Fibroblast of the aortic adventitia (primary cell): ENCODE measurements at regions not wholly inside any gene's neighbourhood (a gene's known extent, or its start where the extent isn't known, plus 50 kb on each side); places are given as distances from the start of the nearest gene placed in this dataset.
"Not testable (repeated sequence)": the region's sequence is repeated elsewhere in the genome, so short reads cannot be mapped to it uniquely, and the experiment has no call there.

ENCODE experiments used
- DNase-seq: peaks from one replicate; pipeline ENCODE4 v3.0.0-alpha.2; 2010; ENCODE audit warnings: low read depth
- H3K4me3 ChIP-seq: 2 replicates; pipeline ENCODE4 v1.5.1; 2011; ENCODE audit warnings: low read depth, mild to moderate bottlenecking, control low read depth, low read length, moderate library complexity
- CTCF ChIP-seq: IDR thresholded peaks from 2 replicates; pipeline ENCODE4 v1.5.1; 2011; ENCODE audit warnings: mild to moderate bottlenecking, low read length, control low read depth, inconsistent platforms; ENCODE audit not compliant: insufficient read depth

GRCh38 chr4:117900832-117901231 is 133.5 kb upstream of the NDST3 start:
- DNase-seq = no peak
- TF ChIP-seq CTCF = no peak
- no peak overlapping the region for H3K4me3 ChIP-seq

- no peak for TF ChIP-seq CTCF
- H3K4me3 ChIP-seq = no peak overlapping the region
- no peak for DNase-seq
These were observed 126.6 kb upstream of the NDST3 start for GRCh38 chr4:117907646-117908045.

GRCh38 chr4:117908306-117909207 is 125.7 kb upstream of the NDST3 start:
- TF ChIP-seq CTCF = no peak
- H3K4me3 ChIP-seq = no peak overlapping the region
- no peak for DNase-seq

- no peak for TF ChIP-seq CTCF
- no peak for DNase-seq
- H3K4me3 ChIP-seq = no peak overlapping the region
These were observed 117.6 kb upstream of the NDST3 start for GRCh38 chr4:117916728-117917127.

- DNase-seq = not testable (repeated sequence)
These were observed 112.0 kb upstream of the NDST3 start for GRCh38 chr4:117922311-117922710.

GRCh38 chr4:117927823-117928222 is 106.5 kb upstream of the NDST3 start:
- H3K4me3 ChIP-seq, DNase-seq: not testable (repeated sequence)

More at GRCh38 chr4:117922311-117922710, 112.0 kb upstream of the NDST3 start:
- H3K4me3 ChIP-seq = not testable (repeated sequence)

GRCh38 chr4:117941611-117942010 is 92.7 kb upstream of the NDST3 start:
- no peak for TF ChIP-seq CTCF
- H3K4me3 ChIP-seq = no peak overlapping the region
- DNase-seq = no peak

- no peak for DNase-seq
- H3K4me3 ChIP-seq = no peak overlapping the region
- TF ChIP-seq CTCF = no peak
These were observed 84.7 kb upstream of the NDST3 start for GRCh38 chr4:117949621-117950020.
